MM.1S (cell line): ENCODE measurements at regions not wholly inside any gene's neighbourhood (a gene's known extent, or its start where the extent isn't known, plus 50 kb on each side); places are given as distances from the start of the nearest gene placed in this dataset.

Experiments
- DNase-seq: peaks from one replicate; pipeline ENCODE4 v3.0.0-alpha.2; 2015
- H2AFZ ChIP-seq: fragments of 300-600 bp; sonication (generic); 2 replicates; pipeline ENCODE4 v1.6.0; 2016; ENCODE audit warnings: antibody characterized with exemption, low read length
- H3F3A ChIP-seq: fragments of 300-600 bp; sonication (generic); 2 replicates; pipeline ENCODE4 v1.6.1; 2016; ENCODE audit warnings: mild to moderate bottlenecking, antibody characterized with exemption, low read length, moderate library complexity, mixed read lengths; ENCODE audit not compliant: insufficient read depth
- H3K27ac ChIP-seq: fragments of 300-600 bp; sonication (generic); 2 replicates; pipeline ENCODE4 v1.5.1; 2016; ENCODE audit warnings: mild to moderate bottlenecking, low read length
- H3K27me3 ChIP-seq: fragments of 300-600 bp; sonication (generic); replicated peaks from 2 replicates; pipeline ENCODE4 v1.6.0; 2016; ENCODE audit warnings: low read length; ENCODE audit not compliant: insufficient read depth
- H3K36me3 ChIP-seq: fragments of 300-600 bp; sonication (generic); replicated peaks from 2 replicates; pipeline ENCODE4 v1.6.1; 2016; ENCODE audit warnings: mild to moderate bottlenecking, low read length, mixed read lengths; ENCODE audit not compliant: insufficient read depth
- H3K4me1 ChIP-seq: fragments of 300-600 bp; sonication (generic); 2 replicates; pipeline ENCODE4 v1.6.1; 2016; ENCODE audit warnings: low read length, mixed read lengths
- H3K4me2 ChIP-seq: fragments of 300-600 bp; sonication (generic); 2 replicates; pipeline ENCODE4 v1.6.0; 2016; ENCODE audit warnings: low read depth, low read length
- H3K4me3 ChIP-seq: fragments of 300-600 bp; sonication (generic); 2 replicates; pipeline ENCODE4 v1.5.1; 2016; ENCODE audit warnings: low read length, mixed read lengths
- H3K79me2 ChIP-seq: fragments of 300-600 bp; sonication (generic); 2 replicates; pipeline ENCODE4 v1.6.1; 2016; ENCODE audit warnings: mixed run types, low read length, mixed read lengths
- H3K9ac ChIP-seq: fragments of 300-600 bp; sonication (generic); 2 replicates; pipeline ENCODE4 v1.6.1; 2016; ENCODE audit warnings: low read length, mixed read lengths
- H3K9me2 ChIP-seq: fragments of 300-600 bp; sonication (generic); replicated peaks from 2 replicates; pipeline ENCODE4 v1.6.1; 2016; ENCODE audit warnings: mild to moderate bottlenecking, low read length, mixed read lengths; ENCODE audit not compliant: insufficient read depth
- H3K9me3 ChIP-seq: fragments of 300-600 bp; sonication (generic); replicated peaks from 2 replicates; pipeline ENCODE4 v1.6.1; 2016; ENCODE audit warnings: mild to moderate bottlenecking, low read length, mixed read lengths; ENCODE audit not compliant: insufficient read depth
- H4K20me1 ChIP-seq: fragments of 300-600 bp; sonication (generic); 2 replicates; pipeline ENCODE4 v1.6.1; 2016; ENCODE audit warnings: mild to moderate bottlenecking, low read length, moderate library complexity, mixed read lengths; ENCODE audit not compliant: insufficient read depth
- EZH2 ChIP-seq: fragments of 300-600 bp; sonication (generic); optimal IDR thresholded peaks from 2 replicates; pipeline ENCODE3; 2017; ENCODE audit warnings: low read depth, mild to moderate bottlenecking, antibody characterized with exemption, low read length, mixed read lengths
- EZH2phosphoT487 ChIP-seq: fragments of 300-600 bp; sonication (generic); IDR thresholded peaks from 2 replicates; pipeline ENCODE4 v1.6.1; 2018; ENCODE audit warnings: antibody characterized with exemption, low read length
- TF ChIP-seq, protein P1 (sequence below): fragments of 300-600 bp; sonication (generic); IDR thresholded peaks from 2 replicates; pipeline ENCODE4 v1.5.1; 2016; ENCODE audit warnings: antibody characterized with exemption, low read length, mixed read lengths

DNA sequence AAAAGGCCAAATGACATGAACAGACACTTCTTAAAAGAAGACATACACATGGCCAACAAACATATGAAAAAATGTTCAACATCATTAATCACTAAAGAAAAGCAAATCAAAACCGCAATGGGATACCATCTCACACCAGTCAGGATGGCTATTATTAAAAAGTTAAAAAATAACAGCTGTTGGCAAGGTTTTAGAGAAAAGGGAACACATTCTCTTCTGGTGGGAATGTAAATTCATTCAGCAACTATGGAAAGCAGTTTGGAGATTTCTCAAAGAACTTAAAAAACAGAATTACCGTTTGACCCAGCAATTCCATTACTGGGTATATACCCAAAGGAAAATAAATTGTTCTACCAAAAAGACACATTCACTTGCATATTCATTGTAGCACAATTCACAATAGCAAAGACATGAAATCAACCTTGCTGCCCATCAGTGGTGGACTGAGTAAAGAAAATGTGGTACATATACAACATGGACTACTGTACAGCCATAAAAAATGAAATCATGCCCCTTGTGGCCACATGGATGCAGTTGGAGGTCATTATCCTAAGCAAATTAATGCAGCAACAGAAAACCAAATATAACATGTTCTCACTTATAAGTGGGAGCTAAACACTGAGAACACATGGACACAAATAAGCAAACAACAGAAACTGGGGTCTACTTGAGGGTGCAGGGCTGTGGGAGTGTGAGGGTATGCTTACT lies 190.7 kb upstream of the MCTP2 start:
- Histone ChIP-seq H3K9ac (no peak overlapping the region), H2AFZ (no peak overlapping the region), H3K27me3 (no peaks in the 10 kb centered on the region)

DNA sequence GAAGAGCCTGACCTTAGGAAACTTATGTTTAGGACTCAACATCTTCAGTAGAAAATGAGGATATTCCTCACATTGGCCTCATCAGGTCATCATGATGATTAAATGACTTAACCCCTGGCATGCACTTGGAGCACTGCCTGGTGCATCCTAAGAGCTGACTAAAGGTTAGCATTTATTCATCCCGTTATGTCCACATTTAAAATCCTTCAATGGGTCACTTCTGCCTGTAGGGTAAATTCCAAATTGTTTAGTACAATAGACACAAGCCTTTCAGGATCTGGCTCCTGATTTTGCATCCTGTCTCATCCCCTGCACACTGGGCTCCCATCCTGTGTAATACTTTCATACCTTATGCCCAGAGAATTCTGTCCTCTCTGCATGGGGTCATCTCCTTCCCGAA lies 195.2 kb upstream of the MCTP2 start:
- no peaks in the 10 kb centered on the region for H3K36me3 ChIP-seq
- H3K9me3 ChIP-seq: no peaks in the 10 kb centered on the region
- DNase-seq: no peak
- TF ChIP-seq, protein P1, sequence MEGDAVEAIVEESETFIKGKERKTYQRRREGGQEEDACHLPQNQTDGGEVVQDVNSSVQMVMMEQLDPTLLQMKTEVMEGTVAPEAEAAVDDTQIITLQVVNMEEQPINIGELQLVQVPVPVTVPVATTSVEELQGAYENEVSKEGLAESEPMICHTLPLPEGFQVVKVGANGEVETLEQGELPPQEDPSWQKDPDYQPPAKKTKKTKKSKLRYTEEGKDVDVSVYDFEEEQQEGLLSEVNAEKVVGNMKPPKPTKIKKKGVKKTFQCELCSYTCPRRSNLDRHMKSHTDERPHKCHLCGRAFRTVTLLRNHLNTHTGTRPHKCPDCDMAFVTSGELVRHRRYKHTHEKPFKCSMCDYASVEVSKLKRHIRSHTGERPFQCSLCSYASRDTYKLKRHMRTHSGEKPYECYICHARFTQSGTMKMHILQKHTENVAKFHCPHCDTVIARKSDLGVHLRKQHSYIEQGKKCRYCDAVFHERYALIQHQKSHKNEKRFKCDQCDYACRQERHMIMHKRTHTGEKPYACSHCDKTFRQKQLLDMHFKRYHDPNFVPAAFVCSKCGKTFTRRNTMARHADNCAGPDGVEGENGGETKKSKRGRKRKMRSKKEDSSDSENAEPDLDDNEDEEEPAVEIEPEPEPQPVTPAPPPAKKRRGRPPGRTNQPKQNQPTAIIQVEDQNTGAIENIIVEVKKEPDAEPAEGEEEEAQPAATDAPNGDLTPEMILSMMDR: no peak
- TF ChIP-seq EZH2 (no peak), EZH2phosphoT487 (no peak)
- no peaks in the 10 kb centered on the region for H3F3A ChIP-seq
- no peaks in the 10 kb centered on the region for H3K27me3 ChIP-seq
- no peak overlapping the region for H3K9ac ChIP-seq
- no peaks in the 10 kb centered on the region for H3K9me2 ChIP-seq
- H3K4me1 ChIP-seq: no peaks in the 10 kb centered on the region
- H3K4me3 ChIP-seq: no peak overlapping the region
- H3K79me2 ChIP-seq: no peaks in the 10 kb centered on the region
- H3K27ac ChIP-seq: no peak overlapping the region
- H4K20me1 ChIP-seq: no peaks in the 10 kb centered on the region
- no peak overlapping the region for H2AFZ ChIP-seq
- no peak overlapping the region for H3K4me2 ChIP-seq

More for the DNA sequence above, 190.7 kb upstream of the MCTP2 start:
- no peaks in the 10 kb centered on the region for H3K4me1 ChIP-seq
- no peaks in the 10 kb centered on the region for H3K9me2 ChIP-seq
- no peaks in the 10 kb centered on the region for H4K20me1 ChIP-seq
- H3K9me3 ChIP-seq: no peaks in the 10 kb centered on the region
- H3K79me2 ChIP-seq: no peaks in the 10 kb centered on the region
- H3K4me2 ChIP-seq: no peak overlapping the region
- no peak overlapping the region for H3K4me3 ChIP-seq
- DNase-seq: no peak
- no peaks in the 10 kb centered on the region for H3F3A ChIP-seq
- H3K36me3 ChIP-seq: no peaks in the 10 kb centered on the region
- no peak for TF ChIP-seq EZH2phosphoT487
- TF ChIP-seq EZH2: no peak
- TF ChIP-seq, protein P1: peak; percentile 8; the same call in 1 of the 2 replicates
- no peak overlapping the region for H3K27ac ChIP-seq

- Histone ChIP-seq H3K9ac (no peak overlapping the region), H3K4me2 (no peak overlapping the region), H3K36me3 (no peaks in the 10 kb centered on the region)
These were observed 197.7 kb upstream of the MCTP2 start for GRCh38 chr15:94033683-94034020.

More at GRCh38 chr15:94033683-94034020, 197.7 kb upstream of the MCTP2 start:
- Histone ChIP-seq H2AFZ (no peak overlapping the region), H4K20me1 (no peaks in the 10 kb centered on the region), H3K4me1 (no peaks in the 10 kb centered on the region), H3F3A (no peaks in the 10 kb centered on the region), H3K79me2 (no peaks in the 10 kb centered on the region), H3K9me2 (no peaks in the 10 kb centered on the region), H3K27me3 (no peaks in the 10 kb centered on the region), H3K4me3 (no peak overlapping the region), H3K27ac (no peak overlapping the region), H3K9me3 (no peaks in the 10 kb centered on the region)
- no peak for TF ChIP-seq EZH2phosphoT487
- no peak for TF ChIP-seq EZH2
- TF ChIP-seq, protein P1: no peak
- no peak for DNase-seq
